SK-N-SH (cell line): ENCODE measurements at regions not wholly inside any gene's neighbourhood (a gene's known extent, or its start where the extent isn't known, plus 50 kb on each side); places are given as distances from the start of the nearest gene placed in this dataset.

Experiments used
- CTCF ChIA-PET: fragments of 300-600, 350-600 bp; formaldehyde crosslinking; extraction: SDS; loops from one replicate; lab custom pipeline; 2021; lab: Yijun Ruan, JAX
- POLR2A ChIA-PET: fragments of 350-600 bp; sonication (Branson Sonifier 250); formaldehyde crosslinking; extraction: SDS; loops from one replicate; lab custom pipeline; 2020; ENCODE audit warnings: antibody characterized with exemption, inconsistent platforms; lab: Yijun Ruan, JAX
- DNase-seq: peaks from one replicate; pipeline ENCODE4 v3.0.0; 2012
- H2AFZ ChIP-seq: fragments of 200-600 bp; sonication (generic); 2 replicates; pipeline ENCODE4 v1.8.1; 2016; ENCODE audit warnings: antibody characterized with exemption, mild to moderate bottlenecking, low read depth
- H3F3A ChIP-seq: fragments of 200-600 bp; sonication (generic); replicated peaks from 2 replicates; pipeline ENCODE3; 2016; ENCODE audit warnings: antibody characterized with exemption, mild to moderate bottlenecking; ENCODE audit not compliant: insufficient read depth
- H3K27ac ChIP-seq, 2 experiments: fragments of 200-500 bp in 1 of 2; fragments of 200-600 bp in 1 of 2; sonication (Bioruptor generic) in 1 of 2; sonication (generic), shearing (Covaris generic) in 1 of 2; 2 replicates each; pipeline versions ENCODE4 v1.5.1 to v1.6.1; 2014 to 2016; ENCODE audit warnings: low read depth in 2 of 2, inconsistent platforms in 1 of 2, low read length in 1 of 2, mild to moderate bottlenecking in 1 of 2, mixed read lengths in 1 of 2
- H3K27me3 ChIP-seq: fragments of 200-600 bp; sonication (generic), shearing (Covaris generic); 2 replicates; pipeline ENCODE4 v1.6.1; 2016; ENCODE audit warnings: mixed run types; ENCODE audit not compliant: insufficient read depth
- H3K36me3 ChIP-seq, 2 experiments: fragments of 200-500 bp in 1 of 2; fragments of 200-600 bp in 1 of 2; sonication (Bioruptor generic) in 1 of 2; sonication (generic) in 1 of 2; replicated peaks in 1 of 2; 2 replicates each; pipeline versions ENCODE3 to v1.5.1; 2014 to 2016; ENCODE audit warnings: low read length in 1 of 2, mild to moderate bottlenecking in 1 of 2; ENCODE audit not compliant: insufficient read depth in 2 of 2, control insufficient read depth in 1 of 2
- H3K4me1 ChIP-seq, 2 experiments: fragments of 200-500 bp in 1 of 2; fragments of 200-600 bp in 1 of 2; sonication (Bioruptor generic) in 1 of 2; sonication (generic), shearing (Covaris generic) in 1 of 2; 2 replicates each; pipeline versions ENCODE4 v1.5.1 to v1.6.1; 2014 to 2016; ENCODE audit warnings: low read depth in 1 of 2, low read length in 1 of 2, mixed run types in 1 of 2; ENCODE audit not compliant: insufficient read depth in 2 of 2, control insufficient read depth in 1 of 2
- H3K4me2 ChIP-seq: fragments of 200-600 bp; sonication (generic), shearing (Covaris generic); 2 replicates; pipeline ENCODE4 v1.6.1; 2017; ENCODE audit warnings: mixed run types
- H3K4me3 ChIP-seq, 2 experiments: fragments of 200-500 bp in 1 of 2; fragments of 200-600 bp in 1 of 2; sonication (Bioruptor generic) in 1 of 2; sonication (generic), shearing (Covaris generic) in 1 of 2; 2 replicates each; pipeline versions ENCODE4 v1.5.1 to v1.8.1; 2014 to 2016; ENCODE audit warnings: low read depth in 2 of 2, inconsistent platforms in 1 of 2, low read length in 1 of 2, mild to moderate bottlenecking in 1 of 2, mixed read lengths in 1 of 2, moderate library complexity in 1 of 2
- H3K79me2 ChIP-seq: fragments of 200-600 bp; sonication (generic); 2 replicates; pipeline ENCODE4 v1.8.1; 2017; ENCODE audit warnings: mild to moderate bottlenecking; ENCODE audit not compliant: insufficient read depth
- H3K9ac ChIP-seq: fragments of 200-600 bp; sonication (generic); 2 replicates; pipeline ENCODE4 v1.6.1; 2017; ENCODE audit warnings: mixed run types
- H3K9me2 ChIP-seq: fragments of 200-600 bp; sonication (generic); 2 replicates; pipeline ENCODE4 v1.6.1; 2017; ENCODE audit warnings: mixed run types
- H3K9me3 ChIP-seq: fragments of 200-600 bp; sonication (generic); 2 replicates; pipeline ENCODE4 v1.6.1; 2017; ENCODE audit warnings: mixed run types, mild to moderate bottlenecking, moderate library complexity
- H4K20me1 ChIP-seq: fragments of 200-600 bp; sonication (generic); 2 replicates; pipeline ENCODE4 v1.6.1; 2017; ENCODE audit warnings: mild to moderate bottlenecking, mixed run types; ENCODE audit not compliant: insufficient read depth
- CTCF ChIP-seq: fragments of 200-600 bp; sonication (generic); IDR thresholded peaks from 2 replicates; pipeline ENCODE4 v1.6.1; 2017; ENCODE audit warnings: antibody characterized with exemption, mild to moderate bottlenecking, moderate library complexity
- IRF3 ChIP-seq: fragments of 150-350 bp; IDR thresholded peaks from 2 replicates; pipeline ENCODE4 v1.6.1; 2016; ENCODE audit warnings: mild to moderate bottlenecking, low read depth, low read length
- MAX ChIP-seq: IDR thresholded peaks from 2 replicates; pipeline ENCODE4 v1.4.0; 2012; ENCODE audit warnings: low read depth
- NRF1 ChIP-seq: IDR thresholded peaks from 2 replicates; pipeline ENCODE4 v1.6.1; 2012; ENCODE audit warnings: low read depth, mild to moderate bottlenecking, low read length
- RAD21 ChIP-seq: IDR thresholded peaks from 2 replicates; pipeline ENCODE4 v1.6.1; 2012; ENCODE audit warnings: mild to moderate bottlenecking, low read length
- REST ChIP-seq: IDR thresholded peaks from 2 replicates; pipeline ENCODE4 v1.6.1; 2012; ENCODE audit warnings: mild to moderate bottlenecking, low read depth, low read length, moderate library complexity
- RFX5 ChIP-seq: IDR thresholded peaks from 2 replicates; pipeline ENCODE4 v1.6.1; 2012; ENCODE audit warnings: mild to moderate bottlenecking, improper control_type of control experiment, low read length
- SMC3 ChIP-seq: IDR thresholded peaks from 2 replicates; pipeline ENCODE4 v1.6.1; 2012; ENCODE audit warnings: low read depth, low read length, improper control_type of control experiment
- TCF12 ChIP-seq: IDR thresholded peaks from 2 replicates; pipeline ENCODE4 v1.4.0; 2012
- USF1 ChIP-seq: IDR thresholded peaks from 2 replicates; pipeline ENCODE4 v1.4.0; 2012; ENCODE audit warnings: low read depth, borderline replicate concordance
- YY1 ChIP-seq: IDR thresholded peaks from 2 replicates; pipeline ENCODE4 v1.4.0; 2012; ENCODE audit warnings: low read depth, mild to moderate bottlenecking
- WGBS: methylation state at CpG from one replicate; pipeline ENCODE4 v1.1.6; 2017; ENCODE audit warnings: low lambda C conversion rate; 5-methylcytosine and 5-hydroxymethylcytosine counted together

- POLR2A ChIA-PET, result no interaction called here
- CTCF ChIA-PET, result interaction anchor here (1.0 kb wide), 1 partner anchor 8 kb away, joined by 3 read pairs; no protein-coding TSS in a partner anchor
These were observed 289.8 kb upstream of the GRAMD2B start for GRCh38 chr5:126133424-126133823.

GRCh38 chr5:126137891-126138280 lies 285.3 kb upstream of the GRAMD2B start:
- CTCF ChIA-PET, result interaction anchor here (0.9 to 1.6 kb wide), 2 partner anchors 12 to 20 kb away, joined by 3 read pairs; no protein-coding TSS in a partner anchor
- peak overlapping the region; percentile 50 to 89; a peak in 3 of 4 replicates for H3K27ac ChIP-seq
- DNase-seq, result no peak

More at GRCh38 chr5:126133424-126133823, 289.8 kb upstream of the GRAMD2B start:
- Histone ChIP-seq H3K79me2 (no peaks in the 10 kb centered on the region; the same call in 1 of the 2 replicates), H3K9me2 (no peaks in the 10 kb centered on the region), H3K9ac (no peak overlapping the region), H3K27ac (no peak overlapping the region), H3K4me1 (peaks cover 0 to 9% of the 10 kb centered on the region in 2 experiments; a peak in 3 of 4 replicates), H3K36me3 (no peaks in the 10 kb centered on the region), H4K20me1 (no peaks in the 10 kb centered on the region), H3K27me3 (no peaks in the 10 kb centered on the region), H2AFZ (no peak overlapping the region), H3K4me2 (no peak overlapping the region), H3K4me3 (no peak overlapping the region), H3K9me3 (peaks cover 3% of the 10 kb centered on the region; the same call in 1 of the 2 replicates), H3F3A (peaks cover 10% of the 10 kb centered on the region)
- WGBS, result 41% methylated on average over 1 of the region's 1 CpG
- no peak for DNase-seq
- TF ChIP-seq CTCF, result no peak
- no peak for TF ChIP-seq TCF12
- TF ChIP-seq IRF3, result no peak
- TF ChIP-seq YY1, result no peak
- no peak for TF ChIP-seq MAX
- TF ChIP-seq USF1, result no peak

More at GRCh38 chr5:126137891-126138280, 285.3 kb upstream of the GRAMD2B start:
- TF ChIP-seq RAD21 (no peak), SMC3 (no peak), USF1 (no peak), REST (no peak), NRF1 (no peak), RFX5 (no peak)
- WGBS, result 49% methylated on average over 2 of the region's 2 CpGs
- no peak overlapping the region for H3K9ac ChIP-seq
- H3K4me1 ChIP-seq, result peaks cover 6 to 12% of the 10 kb centered on the region in 2 experiments
- no peaks in the 10 kb centered on the region; the same call in 1 of the 2 replicates for H3K79me2 ChIP-seq
- no peak overlapping the region for H2AFZ ChIP-seq
- H4K20me1 ChIP-seq, result no peaks in the 10 kb centered on the region
- POLR2A ChIA-PET, result no interaction called here
- H3K4me3 ChIP-seq, result no peak overlapping the region
- H3K9me3 ChIP-seq, result no peaks in the 10 kb centered on the region
- H3K9me2 ChIP-seq, result no peaks in the 10 kb centered on the region
- peak overlapping the region; percentile 37; the same call in 1 of the 2 replicates for H3K4me2 ChIP-seq
- peaks cover 16% of the 10 kb centered on the region for H3F3A ChIP-seq
- no peaks in the 10 kb centered on the region for H3K27me3 ChIP-seq
- H3K36me3 ChIP-seq, result no peaks in the 10 kb centered on the region
